NCI-H345 treated with DMSO at 0.1 percent for 48 hours (cell line): ENCODE measurements at regions not wholly inside any gene's neighbourhood (a gene's known extent, or its start where the extent isn't known, plus 50 kb on each side); places are given as distances from the start of the nearest gene placed in this dataset.
A peak's percentile ranks its signal among the peaks of the same experiment; 100 is the strongest.

Source experiments
- DNase-seq: peaks from one replicate; lab custom pipeline; 2025; ENCODE audit not compliant: unreplicated experiment; lab: John Stamatoyannopoulos, UW

GRCh38 chr3:75260-75659 is 121.3 kb upstream of the CHL1 start:
- DNase-seq = no peak

DNA sequence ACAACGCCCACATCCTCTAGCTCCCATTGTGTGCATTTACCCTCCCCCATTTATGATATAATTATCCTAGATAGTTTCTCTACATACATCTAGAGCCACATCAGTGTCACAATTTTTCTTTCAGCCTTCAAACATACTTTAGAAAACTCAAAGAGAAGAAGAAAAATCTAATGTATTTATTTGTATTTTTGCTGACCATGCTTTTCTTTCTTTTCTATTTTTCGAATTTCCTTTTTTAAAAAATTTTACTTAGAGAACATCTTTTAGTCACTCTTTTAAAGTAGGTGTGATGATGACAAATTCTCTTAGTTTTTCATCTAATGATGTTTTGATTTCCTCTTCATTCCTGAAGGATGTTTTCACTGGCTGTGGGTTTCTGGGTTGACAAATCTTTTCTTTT is 117.0 kb upstream of the CHL1 start:
- no peak for DNase-seq

GRCh38 chr3:82508-82907 is 114.1 kb upstream of the CHL1 start:
- DNase-seq = no peak

DNA sequence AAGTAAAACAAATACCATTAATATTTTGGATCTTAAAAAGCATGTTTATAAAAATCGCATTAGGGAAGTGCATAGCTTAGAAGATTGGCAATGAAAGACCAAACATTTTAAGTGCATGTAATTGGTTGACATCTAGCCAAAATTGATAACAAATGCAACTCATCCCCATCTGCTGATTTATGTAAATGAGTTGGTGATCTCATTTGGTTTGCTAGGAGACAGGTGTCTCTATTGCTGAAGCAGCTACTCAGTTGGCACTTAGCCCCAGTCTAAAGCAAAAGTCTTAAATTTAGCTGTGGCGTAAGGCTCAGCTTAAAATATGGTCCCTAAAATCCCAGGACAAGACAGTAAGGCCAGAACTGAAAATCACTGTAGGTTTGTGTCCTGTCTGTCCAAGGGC is 113.5 kb upstream of the CHL1 start:
- no peak for DNase-seq

DNA sequence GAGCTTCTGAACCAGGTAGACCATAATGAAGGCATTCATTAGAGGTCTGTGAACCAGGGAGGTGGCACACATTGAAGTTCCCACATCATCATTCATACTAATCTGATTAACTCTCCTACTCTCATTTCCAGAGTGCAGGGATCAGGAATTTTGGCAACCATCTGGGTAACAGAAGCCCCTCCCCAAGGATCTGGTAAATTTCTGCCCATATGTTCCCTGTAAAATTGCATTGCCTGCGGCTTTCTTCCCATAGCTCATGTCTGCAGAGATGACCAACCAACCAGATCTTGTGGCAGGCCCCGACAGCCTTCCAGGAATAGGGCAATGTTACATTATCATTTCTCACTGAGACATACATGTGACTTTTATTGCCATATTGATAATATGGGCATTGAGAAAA is 111.4 kb upstream of the CHL1 start:
- DNase-seq = no peak

DNA sequence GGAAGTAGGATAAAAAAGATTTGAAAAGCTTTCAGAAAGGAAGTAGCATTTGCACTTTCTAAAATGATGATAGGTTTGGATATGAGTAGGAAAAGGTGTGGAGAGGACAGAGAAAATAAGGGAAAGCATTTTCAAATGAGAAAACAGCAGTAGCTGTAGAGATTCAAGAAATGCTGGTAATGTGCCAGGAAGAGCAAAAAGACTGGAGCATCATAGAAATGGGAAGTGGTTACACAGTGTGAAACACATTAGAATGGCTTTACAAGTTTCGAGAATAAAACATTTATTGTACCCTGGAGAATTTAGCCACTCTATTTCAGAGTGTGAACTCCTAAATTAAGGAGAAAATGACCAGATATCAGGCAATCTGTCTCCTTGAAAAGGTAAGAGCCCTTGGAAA is 108.3 kb upstream of the CHL1 start:
- DNase-seq = no peak

- DNase-seq = no peak
These were observed 102.8 kb upstream of the CHL1 start for GRCh38 chr3:93746-94145.

DNA sequence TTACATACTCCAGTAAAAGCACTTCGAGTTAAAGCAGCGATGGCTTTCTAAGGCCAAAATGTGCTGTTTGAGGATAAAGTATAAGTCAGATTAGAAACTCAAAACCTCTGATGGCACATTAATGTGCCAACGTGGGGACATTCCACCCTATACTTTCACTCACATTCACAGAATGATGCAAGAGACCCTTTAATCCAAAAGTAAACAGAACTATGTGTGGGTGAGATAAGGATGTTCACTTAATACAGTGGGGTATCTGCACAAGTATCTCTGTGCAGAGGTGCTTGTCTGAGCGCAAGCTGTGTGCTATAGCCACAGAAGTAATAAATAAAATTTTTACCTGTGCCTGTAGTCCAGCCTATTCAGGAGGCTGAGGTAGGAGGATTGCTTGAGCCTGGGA is 100.3 kb upstream of the CHL1 start:
- DNase-seq = no peak

GRCh38 chr3:97417-98258 is 98.9 kb upstream of the CHL1 start:
- no peak for DNase-seq

- no peak for DNase-seq
These were observed 98.3 kb upstream of the CHL1 start for GRCh38 chr3:98259-98654.

DNA sequence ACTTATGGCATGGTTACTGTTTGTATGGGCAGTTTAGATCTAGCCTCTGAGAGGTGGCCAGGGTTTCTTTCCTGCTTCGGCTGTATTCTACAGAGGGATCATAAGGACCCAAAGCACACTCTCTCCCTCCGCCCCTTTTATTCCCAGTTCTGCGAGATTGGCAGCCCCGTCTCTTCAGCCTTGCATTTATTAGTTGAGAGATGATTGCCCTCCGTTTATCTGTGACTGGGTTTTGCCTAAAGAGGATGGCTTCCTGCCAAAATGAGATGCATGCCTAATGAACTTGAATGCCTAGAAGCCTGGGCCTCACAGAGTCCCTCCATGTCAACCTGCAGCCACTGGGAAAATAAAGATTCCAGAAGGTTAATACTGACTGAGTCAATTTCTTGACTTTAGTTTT is 97.1 kb upstream of the CHL1 start:
- peak; percentile 46 for DNase-seq

- no peak for DNase-seq
These were observed 94.1 kb upstream of the CHL1 start for GRCh38 chr3:102484-102883.

GRCh38 chr3:103991-104390 is 92.6 kb upstream of the CHL1 start:
- DNase-seq = peak; percentile 29

DNA sequence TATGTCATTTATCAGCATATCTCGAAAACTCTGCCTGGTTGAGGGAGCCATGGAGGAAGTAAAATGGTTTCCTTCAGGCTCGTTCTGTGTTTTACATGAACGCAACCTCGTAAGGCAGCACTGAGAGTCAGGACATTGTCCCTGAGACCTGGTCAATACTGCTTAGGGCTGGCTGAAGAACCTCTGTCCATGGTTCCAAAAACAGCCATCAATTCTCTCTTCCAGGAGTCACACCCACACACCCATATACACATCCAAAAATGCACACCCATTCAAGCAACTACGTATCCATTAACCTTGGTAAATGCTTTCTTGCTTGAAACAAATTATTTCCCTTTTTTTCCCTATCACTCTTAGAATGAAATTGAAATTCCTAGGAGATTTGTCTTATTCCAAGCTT is 91.0 kb upstream of the CHL1 start:
- no peak for DNase-seq

GRCh38 chr3:106619-107018 is 89.9 kb upstream of the CHL1 start:
- no peak for DNase-seq

GRCh38 chr3:111143-112069 is 85.2 kb upstream of the CHL1 start:
- DNase-seq = peak; percentile 94

DNA sequence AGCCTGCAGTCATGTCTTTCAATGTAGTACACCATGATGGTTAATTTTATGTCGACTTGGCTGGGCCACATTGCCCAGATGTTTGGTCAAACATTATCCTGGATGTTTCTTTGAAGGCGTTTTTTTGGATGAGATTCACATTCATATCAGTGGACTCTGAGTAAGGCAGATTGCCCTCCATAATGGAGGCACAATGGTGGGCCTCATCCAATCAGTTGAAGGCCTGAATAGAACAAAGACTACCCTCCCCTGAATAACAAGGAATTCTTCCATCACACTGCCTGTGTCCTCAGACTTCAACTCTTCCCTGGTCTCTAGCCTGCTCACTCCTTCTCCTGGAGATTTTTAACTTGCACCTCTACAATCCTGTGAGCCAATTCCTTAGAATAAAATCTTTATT is 83.8 kb upstream of the CHL1 start:
- DNase-seq = no peak

DNA sequence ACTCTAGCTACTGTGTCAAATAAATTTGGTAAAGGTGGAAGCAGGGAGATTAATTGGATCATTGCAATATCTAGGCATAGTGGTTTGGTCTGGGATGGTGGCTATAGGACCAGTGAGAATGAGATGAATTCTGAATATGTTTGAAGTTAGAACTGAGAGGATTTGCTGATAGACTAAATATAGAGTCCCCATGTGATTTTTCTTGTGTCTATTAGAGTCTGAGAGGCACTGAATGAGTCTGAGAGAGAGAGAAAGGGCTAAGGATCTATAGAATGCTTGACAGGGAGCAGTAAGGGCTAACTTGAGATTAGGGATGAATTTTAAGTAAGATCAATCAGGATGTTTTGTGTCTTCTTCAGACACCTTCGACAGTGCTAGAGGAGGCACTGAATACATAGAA is 77.9 kb upstream of the CHL1 start:
- DNase-seq = no peak

DNA sequence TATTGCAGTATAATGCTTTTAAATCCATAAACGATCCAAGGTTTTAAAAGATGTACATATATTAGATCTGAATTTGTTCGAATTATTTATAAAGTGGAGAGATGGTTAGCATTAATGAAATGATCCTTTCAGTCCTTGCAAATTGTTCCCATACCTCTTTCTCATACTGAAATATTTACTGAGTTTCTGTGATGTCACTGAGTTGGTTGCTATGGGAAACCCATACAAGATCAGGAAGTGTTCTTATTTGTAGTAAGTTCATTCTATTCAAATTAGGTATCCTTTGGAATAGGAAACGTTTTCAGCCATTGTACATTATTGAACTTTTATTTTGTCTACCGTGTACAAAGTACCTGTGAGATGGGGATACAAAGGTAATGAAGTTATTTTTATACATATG is 73.2 kb upstream of the CHL1 start:
- DNase-seq = no peak

DNA sequence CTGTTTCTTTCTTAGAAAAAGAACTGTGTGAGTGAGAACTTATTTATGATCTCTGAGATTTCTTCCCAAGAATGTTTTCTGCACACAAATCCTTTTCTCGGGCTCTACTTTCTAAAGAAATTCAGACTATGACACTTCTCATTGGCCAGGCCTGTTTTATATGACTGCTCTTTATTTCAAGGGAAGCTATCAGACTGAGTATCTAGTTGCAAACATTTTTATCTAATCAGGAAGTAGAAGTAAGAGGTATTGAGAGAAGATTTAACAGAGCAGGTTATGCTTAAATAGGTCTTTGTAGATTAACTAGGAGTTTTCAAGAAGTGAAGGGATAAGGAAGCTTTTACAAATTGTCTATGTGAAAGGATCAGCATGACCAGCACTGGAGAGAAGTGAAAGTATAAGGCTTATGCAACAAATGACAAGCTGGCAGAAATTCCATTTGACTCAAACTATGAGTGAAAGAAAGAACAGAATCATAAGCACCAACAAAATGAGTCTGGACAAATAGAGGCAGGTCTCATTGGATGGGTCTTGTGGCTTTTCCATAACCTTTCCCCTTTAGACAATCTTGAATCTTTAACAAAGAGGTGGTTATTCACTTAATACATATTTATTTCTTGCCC is 71.9 kb upstream of the CHL1 start:
- DNase-seq = no peak

- DNase-seq = no peak
These were observed 67.9 kb upstream of the CHL1 start for GRCh38 chr3:128515-129172.
